PC-3 (cell line): ENCODE measurements at regions not wholly inside any gene's neighbourhood (a gene's known extent, or its start where the extent isn't known, plus 50 kb on each side); places are given as distances from the start of the nearest gene placed in this dataset.

Source experiments
- CTCF ChIP-seq: fragments of 300-600 bp; sonication (generic); conservative IDR thresholded peaks from 2 replicates; pipeline ENCODE4 v1.5.1; 2017; ENCODE audit warnings: antibody characterized with exemption, low read depth, mild to moderate bottlenecking, low read length
- EZH2 ChIP-seq: fragments of 300-600 bp; sonication (generic); IDR thresholded peaks from one replicate; pipeline ENCODE4 v1.6.1; 2017; ENCODE audit warnings: antibody characterized with exemption, mild to moderate bottlenecking, low read length; ENCODE audit not compliant: unreplicated experiment
- EZH2phosphoT487 ChIP-seq: fragments of 300-600 bp; sonication (generic); IDR thresholded peaks from 2 replicates; pipeline ENCODE4 v1.6.1; 2018; ENCODE audit warnings: mild to moderate bottlenecking, antibody characterized with exemption, low read length, borderline replicate concordance

GRCh38 chr10:63930584-63930983 is 409.4 kb downstream of the REEP3 start:
- TF ChIP-seq CTCF, result no peak
- no peak for TF ChIP-seq EZH2
- TF ChIP-seq EZH2phosphoT487, result no peak
